ENCODE measurements at regions not wholly inside any gene's neighbourhood (a gene's known extent, or its start where the extent isn't known, plus 50 kb on each side); places are given as distances from the start of the nearest gene placed in this dataset.

DNA sequence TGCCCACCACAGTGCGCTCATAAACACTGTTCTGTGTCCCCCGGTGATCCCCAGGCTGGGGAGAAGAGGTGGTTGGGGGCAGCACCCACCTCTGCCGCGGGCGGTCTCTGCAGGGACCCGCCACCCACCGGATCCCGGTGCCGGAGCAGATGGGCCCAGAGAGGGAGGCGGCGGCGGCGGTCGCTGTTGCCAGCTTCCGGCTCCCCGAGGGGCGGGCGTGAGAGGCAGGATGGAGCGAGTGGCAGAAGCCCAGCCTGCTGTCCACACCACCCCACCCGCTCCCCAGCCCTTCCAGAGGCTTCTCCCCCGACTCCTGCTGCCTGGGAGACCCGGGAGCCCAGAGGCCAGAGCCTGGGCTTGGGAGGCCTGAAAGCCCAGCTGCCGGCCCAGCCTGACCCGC lies 142.6 kb upstream of the CIBAR2 start:
- Histone ChIP-seq H3K4me2 (no peak overlapping the region), H2AFZ (no peak overlapping the region), H3K27me3 (no peaks in the 10 kb centered on the region), H3K27ac (no peak overlapping the region), H3K79me2 (no peaks in the 10 kb centered on the region), H3K9me3 (ENCODE audit: low read depth) (no peaks in the 10 kb centered on the region), H3K4me3 (no peak overlapping the region), H4K20me1 (ENCODE audit: insufficient read depth, poor library complexity, severe bottlenecking) (peaks cover 3% of the 10 kb centered on the region), H3K4me1 (ENCODE audit: insufficient read depth) (peaks cover 4% of the 10 kb centered on the region), H3K9me2 (replicated peaks; ENCODE audit: insufficient read depth) (no peaks in the 10 kb centered on the region), H3K36me3 (replicated peaks; ENCODE audit: insufficient read depth, low read depth) (no peaks in the 10 kb centered on the region)
- WGBS (ENCODE audit: low lambda C conversion rate, missing lambda C conversion rate): 100% methylated on average over 14 of the region's 24 CpGs
- TF ChIP-seq EZH2 (IDR thresholded peaks at IDR 0.05; ENCODE audit: borderline replicate concordance): no peak
- no peak for TF ChIP-seq EZH2phosphoT487 (IDR thresholded peaks at IDR 0.05; ENCODE audit: low read depth, severe bottlenecking, unreplicated experiment)
- TF ChIP-seq, protein P1, sequence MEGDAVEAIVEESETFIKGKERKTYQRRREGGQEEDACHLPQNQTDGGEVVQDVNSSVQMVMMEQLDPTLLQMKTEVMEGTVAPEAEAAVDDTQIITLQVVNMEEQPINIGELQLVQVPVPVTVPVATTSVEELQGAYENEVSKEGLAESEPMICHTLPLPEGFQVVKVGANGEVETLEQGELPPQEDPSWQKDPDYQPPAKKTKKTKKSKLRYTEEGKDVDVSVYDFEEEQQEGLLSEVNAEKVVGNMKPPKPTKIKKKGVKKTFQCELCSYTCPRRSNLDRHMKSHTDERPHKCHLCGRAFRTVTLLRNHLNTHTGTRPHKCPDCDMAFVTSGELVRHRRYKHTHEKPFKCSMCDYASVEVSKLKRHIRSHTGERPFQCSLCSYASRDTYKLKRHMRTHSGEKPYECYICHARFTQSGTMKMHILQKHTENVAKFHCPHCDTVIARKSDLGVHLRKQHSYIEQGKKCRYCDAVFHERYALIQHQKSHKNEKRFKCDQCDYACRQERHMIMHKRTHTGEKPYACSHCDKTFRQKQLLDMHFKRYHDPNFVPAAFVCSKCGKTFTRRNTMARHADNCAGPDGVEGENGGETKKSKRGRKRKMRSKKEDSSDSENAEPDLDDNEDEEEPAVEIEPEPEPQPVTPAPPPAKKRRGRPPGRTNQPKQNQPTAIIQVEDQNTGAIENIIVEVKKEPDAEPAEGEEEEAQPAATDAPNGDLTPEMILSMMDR (IDR thresholded peaks at IDR 0.05; ENCODE audit: poor library complexity): no peak
- no peak for DNase-seq (ENCODE audit: low spot score)

DNA sequence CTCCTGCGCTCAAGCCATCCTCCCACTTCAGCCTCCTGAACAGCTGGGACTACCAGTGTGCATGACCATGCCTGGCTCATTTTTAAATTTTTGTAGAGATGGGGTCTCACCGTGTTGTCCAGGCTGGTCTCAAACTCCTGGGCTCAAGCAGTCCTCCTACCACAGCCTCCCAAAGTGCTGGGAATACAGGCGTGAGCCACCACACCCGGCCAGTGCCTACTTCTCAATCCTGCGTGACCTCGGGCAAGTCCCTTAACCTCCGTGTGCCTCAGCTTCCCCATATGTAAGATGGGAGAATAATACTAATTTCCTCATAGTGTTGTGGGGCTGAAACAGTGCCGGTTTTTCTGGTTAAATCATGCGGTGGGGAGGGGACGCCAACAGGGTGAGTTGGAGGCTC lies 143.5 kb upstream of the CIBAR2 start:
- no peaks in the 10 kb centered on the region for H3K9me2 ChIP-seq (replicated peaks; ENCODE audit: insufficient read depth)
- H2AFZ ChIP-seq: no peak overlapping the region
- no peak overlapping the region for H3K4me2 ChIP-seq
- TF ChIP-seq EZH2 (IDR thresholded peaks at IDR 0.05; ENCODE audit: borderline replicate concordance) (no peak), EZH2phosphoT487 (IDR thresholded peaks at IDR 0.05; ENCODE audit: low read depth, severe bottlenecking, unreplicated experiment) (no peak)
- TF ChIP-seq, protein P1 (IDR thresholded peaks at IDR 0.05; ENCODE audit: poor library complexity): no peak
- WGBS (ENCODE audit: low lambda C conversion rate, missing lambda C conversion rate): 97% methylated on average over 10 of the region's 10 CpGs
- H3K79me2 ChIP-seq: no peaks in the 10 kb centered on the region
- H3K4me3 ChIP-seq: no peak overlapping the region
- H3K9me3 ChIP-seq (ENCODE audit: low read depth): no peaks in the 10 kb centered on the region
- H4K20me1 ChIP-seq (ENCODE audit: insufficient read depth, poor library complexity, severe bottlenecking): peaks cover 3% of the 10 kb centered on the region
- H3K36me3 ChIP-seq (replicated peaks; ENCODE audit: insufficient read depth, low read depth): no peaks in the 10 kb centered on the region
- H3K4me1 ChIP-seq (ENCODE audit: insufficient read depth): peaks cover 4% of the 10 kb centered on the region
- no peaks in the 10 kb centered on the region for H3K27me3 ChIP-seq
- DNase-seq (ENCODE audit: low spot score): no peak
- no peak overlapping the region for H3K27ac ChIP-seq

DNA sequence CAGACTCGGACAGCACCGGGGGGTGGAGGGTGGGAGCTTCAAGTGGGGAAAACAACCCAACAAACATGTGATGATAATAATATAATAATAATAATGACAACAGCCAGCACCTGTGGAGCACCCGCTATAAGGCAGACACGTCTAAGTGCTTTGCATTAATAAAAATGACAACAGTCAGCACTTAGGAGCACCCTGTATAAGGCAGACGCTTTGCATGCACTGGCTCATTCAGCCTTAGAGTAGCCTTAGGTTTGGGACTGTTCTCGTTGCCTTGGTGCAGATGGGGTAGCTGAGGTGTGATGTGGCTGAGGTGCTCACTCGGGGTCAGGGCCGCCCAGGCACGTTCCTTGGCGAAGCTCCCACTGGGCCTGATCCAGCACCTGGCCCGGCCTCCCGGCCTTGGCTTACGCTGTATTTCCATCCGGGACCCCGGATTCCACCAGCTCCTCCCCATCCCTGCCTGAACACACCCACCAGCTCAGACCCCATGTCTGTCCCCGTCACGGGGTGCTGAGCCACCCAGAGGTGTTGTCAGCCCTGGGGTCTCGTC lies 144.0 kb upstream of the CIBAR2 start:
- Histone ChIP-seq H3K4me1 (ENCODE audit: insufficient read depth) (peaks cover 4% of the 10 kb centered on the region), H3K27me3 (no peaks in the 10 kb centered on the region), H3K27ac (no peak overlapping the region), H3K79me2 (no peaks in the 10 kb centered on the region), H3K4me2 (no peak overlapping the region), H3K4me3 (no peak overlapping the region), H3K9me2 (replicated peaks; ENCODE audit: insufficient read depth) (no peaks in the 10 kb centered on the region), H3K9me3 (ENCODE audit: low read depth) (no peaks in the 10 kb centered on the region), H2AFZ (no peak overlapping the region), H4K20me1 (ENCODE audit: insufficient read depth, poor library complexity, severe bottlenecking) (peaks cover 3% of the 10 kb centered on the region), H3K36me3 (replicated peaks; ENCODE audit: insufficient read depth, low read depth) (no peaks in the 10 kb centered on the region)
- TF ChIP-seq EZH2phosphoT487 (IDR thresholded peaks at IDR 0.05; ENCODE audit: low read depth, severe bottlenecking, unreplicated experiment): no peak
- TF ChIP-seq, protein P1 (IDR thresholded peaks at IDR 0.05; ENCODE audit: poor library complexity): no peak
- no peak for TF ChIP-seq EZH2 (IDR thresholded peaks at IDR 0.05; ENCODE audit: borderline replicate concordance)
- no peak for DNase-seq (ENCODE audit: low spot score)
- 92% methylated on average over 18 of the region's 18 CpGs for WGBS (ENCODE audit: low lambda C conversion rate, missing lambda C conversion rate)

GRCh38 chr16:85257483-85257882 lies 145.2 kb upstream of the CIBAR2 start:
- Histone ChIP-seq H3K4me2 (no peak overlapping the region), H2AFZ (no peak overlapping the region), H3K79me2 (no peaks in the 10 kb centered on the region), H3K9me2 (replicated peaks; ENCODE audit: insufficient read depth) (no peaks in the 10 kb centered on the region), H3K27me3 (no peaks in the 10 kb centered on the region), H3K9me3 (ENCODE audit: low read depth) (no peaks in the 10 kb centered on the region), H3K4me1 (ENCODE audit: insufficient read depth) (peaks cover 4% of the 10 kb centered on the region), H3K27ac (no peak overlapping the region), H4K20me1 (ENCODE audit: insufficient read depth, poor library complexity, severe bottlenecking) (peaks cover 3% of the 10 kb centered on the region), H3K36me3 (replicated peaks; ENCODE audit: insufficient read depth, low read depth) (no peaks in the 10 kb centered on the region), H3K4me3 (no peak overlapping the region)
- 96% methylated on average over 8 of the region's 8 CpGs for WGBS (ENCODE audit: low lambda C conversion rate, missing lambda C conversion rate)
- DNase-seq (ENCODE audit: low spot score): no peak
- TF ChIP-seq EZH2 (IDR thresholded peaks at IDR 0.05; ENCODE audit: borderline replicate concordance) (no peak), EZH2phosphoT487 (IDR thresholded peaks at IDR 0.05; ENCODE audit: low read depth, severe bottlenecking, unreplicated experiment) (no peak)
- TF ChIP-seq, protein P1 (IDR thresholded peaks at IDR 0.05; ENCODE audit: poor library complexity): no peak

Measured in hepatocyte (in vitro differentiated cells).